ENCODE measurements at regions not wholly inside any gene's neighbourhood (a gene's known extent, or its start where the extent isn't known, plus 50 kb on each side); places are given as distances from the start of the nearest gene placed in this dataset.

DNA sequence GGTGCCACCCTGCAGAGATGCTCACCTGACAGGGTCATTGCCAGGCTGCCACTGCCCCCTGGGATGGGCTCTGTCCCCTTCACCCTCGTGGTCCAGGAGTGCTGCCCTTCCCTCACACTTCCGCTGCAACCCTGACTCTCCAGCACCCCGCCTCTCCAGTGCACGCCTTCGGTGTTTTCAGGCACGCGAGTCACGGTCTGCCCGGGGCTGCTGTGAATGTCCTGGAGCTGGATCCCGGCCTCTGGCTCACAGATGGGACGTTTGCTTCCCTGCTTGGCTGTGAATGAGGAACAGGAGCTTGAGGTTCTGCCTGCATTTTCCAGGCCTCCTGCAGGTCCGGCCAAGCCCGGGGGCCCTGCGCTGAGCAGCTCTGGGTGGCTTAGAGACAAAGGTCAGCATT, 343.4 kb downstream of the SMOC2 start:
- H3K9me3 ChIP-seq (ENCODE audit: control insufficient read depth in 2 of 2, insufficient read depth in 1 of 2, low read depth in 1 of 2, low read length in 1 of 2) = no peaks in the 10 kb centered on the region
- H3K4me3 ChIP-seq (ENCODE audit: low read depth in 1 of 2, low read length in 2 of 2) = no peak overlapping the region
- peaks cover 0 to 2% of the 10 kb centered on the region in 2 donors for H3K4me1 ChIP-seq (ENCODE audit: control insufficient read depth in 2 of 2, insufficient read depth in 2 of 2, low read length in 1 of 2)
- no peaks in the 10 kb centered on the region for H3K36me3 ChIP-seq (ENCODE audit: control insufficient read depth in 2 of 2, insufficient read depth in 2 of 2, low read length in 1 of 2)
- no peaks in the 10 kb centered on the region for H3K27me3 ChIP-seq (ENCODE audit: control insufficient read depth in 1 of 2, insufficient read depth in 2 of 2, low read length in 2 of 2)
- WGBS, 2 donors = 69 to 77% methylated on average over 14 of the region's 14 CpGs
- H3K27ac ChIP-seq (ENCODE audit: low read depth in 2 of 2, low read length in 1 of 2) = no peak overlapping the region

DNA sequence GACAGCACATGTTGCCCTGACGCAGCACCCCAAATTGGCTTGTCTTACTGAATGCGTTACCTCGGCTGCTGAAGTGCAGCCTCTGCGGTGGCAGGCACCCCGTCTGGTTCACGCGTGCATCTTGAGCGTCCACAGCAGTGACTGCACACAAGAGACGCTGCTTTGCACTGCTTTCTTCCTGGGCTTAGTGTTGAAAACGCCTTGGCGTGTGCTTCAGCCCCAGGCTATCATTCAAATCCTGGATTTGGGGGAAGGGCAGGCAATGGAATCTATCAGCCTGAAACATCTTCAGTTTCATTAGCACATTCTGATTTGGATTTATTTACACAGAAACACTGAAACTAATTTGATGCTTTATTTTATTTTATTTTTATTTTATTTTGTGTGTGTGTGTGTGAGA, 342.7 kb downstream of the SMOC2 start:
- no peak overlapping the region for H3K27ac ChIP-seq (ENCODE audit: low read depth in 2 of 2, low read length in 1 of 2)
- 63 to 82% methylated on average over 11 of the region's 11 CpGs for WGBS, 2 donors
- H3K4me3 ChIP-seq (ENCODE audit: low read depth in 1 of 2, low read length in 2 of 2) = no peak overlapping the region
- H3K9me3 ChIP-seq (ENCODE audit: control insufficient read depth in 2 of 2, insufficient read depth in 1 of 2, low read depth in 1 of 2, low read length in 1 of 2) = no peaks in the 10 kb centered on the region
- no peaks in the 10 kb centered on the region for H3K27me3 ChIP-seq (ENCODE audit: control insufficient read depth in 1 of 2, insufficient read depth in 2 of 2, low read length in 2 of 2)
- H3K36me3 ChIP-seq (ENCODE audit: control insufficient read depth in 2 of 2, insufficient read depth in 2 of 2, low read length in 1 of 2) = no peaks in the 10 kb centered on the region
- peaks cover 0 to 2% of the 10 kb centered on the region in 2 donors for H3K4me1 ChIP-seq (ENCODE audit: control insufficient read depth in 2 of 2, insufficient read depth in 2 of 2, low read length in 1 of 2)

DNA sequence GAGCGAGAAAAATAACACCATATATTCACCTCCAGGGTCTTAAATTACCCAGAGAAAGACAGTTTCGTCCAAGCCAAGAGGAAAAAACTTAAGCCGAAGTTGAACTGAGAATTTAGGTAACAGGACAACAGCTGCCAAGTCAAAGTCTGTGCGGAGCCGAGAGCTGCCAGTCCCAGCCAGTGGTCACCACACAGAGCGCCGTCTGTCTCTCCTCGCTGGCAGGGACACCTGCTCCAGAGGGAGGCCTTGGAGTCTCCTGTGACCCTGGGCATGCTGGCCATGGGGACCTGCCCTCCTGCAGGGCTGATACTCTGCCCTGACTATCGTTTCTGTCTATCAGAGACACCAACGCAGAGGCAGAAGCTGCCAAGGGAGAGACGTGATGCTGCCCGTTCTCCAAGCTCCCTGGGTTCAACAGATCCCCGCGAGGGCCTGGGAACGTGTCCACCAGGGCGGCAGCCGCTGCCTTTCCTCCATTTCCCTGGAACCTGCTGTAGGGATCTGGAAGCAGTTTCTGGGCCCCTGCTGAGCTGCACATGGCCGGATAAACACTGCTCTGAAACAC, 341.3 kb downstream of the SMOC2 start:
- H3K27me3 ChIP-seq (ENCODE audit: control insufficient read depth in 1 of 2, insufficient read depth in 2 of 2, low read length in 2 of 2) = no peaks in the 10 kb centered on the region
- H3K36me3 ChIP-seq (ENCODE audit: control insufficient read depth in 2 of 2, insufficient read depth in 2 of 2, low read length in 1 of 2) = no peaks in the 10 kb centered on the region
- WGBS, 2 donors = 59 to 70% methylated on average over 18 of the region's 18 CpGs
- no peaks in the 10 kb centered on the region for H3K9me3 ChIP-seq (ENCODE audit: control insufficient read depth in 2 of 2, insufficient read depth in 1 of 2, low read depth in 1 of 2, low read length in 1 of 2)
- peaks cover 0 to 2% of the 10 kb centered on the region in 2 donors for H3K4me1 ChIP-seq (ENCODE audit: control insufficient read depth in 2 of 2, insufficient read depth in 2 of 2, low read length in 1 of 2)
- no peak overlapping the region for H3K27ac ChIP-seq (ENCODE audit: low read depth in 2 of 2, low read length in 1 of 2)
- no peak overlapping the region for H3K4me3 ChIP-seq (ENCODE audit: low read depth in 1 of 2, low read length in 2 of 2)

DNA sequence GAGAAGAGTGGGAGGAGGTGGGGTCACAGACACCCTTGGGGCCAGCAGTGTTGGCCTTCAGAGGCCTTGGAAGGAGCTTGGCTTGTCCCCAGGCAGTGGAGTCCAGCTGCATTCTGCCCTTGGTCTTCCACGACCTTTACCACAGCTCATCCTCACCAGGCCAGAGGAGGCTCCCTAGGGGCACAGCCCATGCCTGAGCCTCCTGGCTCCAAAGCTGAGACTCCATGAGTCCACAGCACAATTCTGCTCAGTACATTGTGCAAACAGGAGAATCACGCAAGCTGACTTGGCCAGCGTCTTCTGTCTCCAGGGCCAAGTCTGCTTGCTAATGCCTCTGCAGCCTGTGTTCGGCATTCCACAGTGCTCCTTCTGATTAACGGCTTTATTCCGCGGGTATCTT, 337.2 kb downstream of the SMOC2 start:
- H3K9me3 ChIP-seq (ENCODE audit: control insufficient read depth in 2 of 2, insufficient read depth in 1 of 2, low read depth in 1 of 2, low read length in 1 of 2) = no peaks in the 10 kb centered on the region
- no peaks in the 10 kb centered on the region for H3K36me3 ChIP-seq (ENCODE audit: control insufficient read depth in 2 of 2, insufficient read depth in 2 of 2, low read length in 1 of 2)
- H3K4me1 ChIP-seq (ENCODE audit: control insufficient read depth in 2 of 2, insufficient read depth in 2 of 2, low read length in 1 of 2) = peaks cover 0 to 2% of the 10 kb centered on the region in 2 donors
- H3K4me3 ChIP-seq (ENCODE audit: low read depth in 1 of 2, low read length in 2 of 2) = no peak overlapping the region
- no peak overlapping the region for H3K27ac ChIP-seq (ENCODE audit: low read depth in 2 of 2, low read length in 1 of 2)
- 61 to 67% methylated on average over 7 of the region's 7 CpGs for WGBS, 2 donors
- H3K27me3 ChIP-seq (ENCODE audit: control insufficient read depth in 1 of 2, insufficient read depth in 2 of 2, low read length in 2 of 2) = no peaks in the 10 kb centered on the region

DNA sequence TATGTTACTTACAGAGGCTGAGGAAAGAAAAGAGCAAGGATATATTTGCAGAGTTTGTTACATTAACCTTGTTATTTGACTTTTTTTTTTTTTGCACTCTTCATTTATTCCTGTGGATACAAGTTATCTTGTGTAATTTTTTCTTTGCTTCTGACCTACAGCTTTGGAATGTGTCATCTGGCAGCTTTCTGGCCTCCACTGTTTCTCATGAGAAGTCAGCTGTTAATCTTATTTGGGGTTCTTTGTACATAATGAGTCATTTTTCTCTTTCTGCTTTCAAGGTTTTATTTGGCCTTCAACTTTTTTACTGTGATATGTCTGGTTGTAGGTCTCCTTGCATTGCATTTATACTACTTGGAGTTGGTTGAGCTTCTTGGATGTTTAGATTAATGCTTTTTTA, 333.4 kb downstream of the SMOC2 start:
- Histone ChIP-seq H3K4me3 (ENCODE audit: low read depth in 1 of 2, low read length in 2 of 2) (no peak overlapping the region), H3K9me3 (ENCODE audit: control insufficient read depth in 2 of 2, insufficient read depth in 1 of 2, low read depth in 1 of 2, low read length in 1 of 2) (no peaks in the 10 kb centered on the region), H3K27ac (ENCODE audit: low read depth in 2 of 2, low read length in 1 of 2) (no peak overlapping the region), H3K4me1 (ENCODE audit: control insufficient read depth in 2 of 2, insufficient read depth in 2 of 2, low read length in 1 of 2) (no peaks in the 10 kb centered on the region), H3K36me3 (ENCODE audit: control insufficient read depth in 2 of 2, insufficient read depth in 2 of 2, low read length in 1 of 2) (no peaks in the 10 kb centered on the region), H3K27me3 (ENCODE audit: control insufficient read depth in 1 of 2, insufficient read depth in 2 of 2, low read length in 2 of 2) (no peaks in the 10 kb centered on the region)

DNA sequence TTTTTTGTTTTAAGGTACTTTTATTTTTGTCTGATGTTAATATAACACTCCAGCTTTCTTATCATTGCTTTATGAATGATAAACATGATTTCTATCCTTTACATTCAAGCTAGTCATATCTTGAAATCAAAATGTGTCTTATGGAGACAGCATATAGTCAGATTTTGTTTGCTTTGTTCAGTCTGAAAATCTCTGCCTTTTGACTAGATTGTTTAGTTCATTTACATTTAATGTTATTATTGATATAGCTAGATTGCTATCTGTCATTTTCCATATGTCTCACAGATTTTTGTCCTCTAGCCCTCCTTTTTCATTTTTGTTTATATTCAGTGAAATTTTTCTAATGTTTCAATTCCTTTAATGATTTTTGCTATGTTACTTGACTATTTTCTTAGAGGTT, 332.8 kb downstream of the SMOC2 start:
- H3K27me3 ChIP-seq (ENCODE audit: control insufficient read depth in 1 of 2, insufficient read depth in 2 of 2, low read length in 2 of 2) = no peaks in the 10 kb centered on the region
- H3K9me3 ChIP-seq (ENCODE audit: control insufficient read depth in 2 of 2, insufficient read depth in 1 of 2, low read depth in 1 of 2, low read length in 1 of 2) = no peaks in the 10 kb centered on the region
- H3K36me3 ChIP-seq (ENCODE audit: control insufficient read depth in 2 of 2, insufficient read depth in 2 of 2, low read length in 1 of 2) = no peaks in the 10 kb centered on the region
- H3K4me3 ChIP-seq (ENCODE audit: low read depth in 1 of 2, low read length in 2 of 2) = no peak overlapping the region
- H3K27ac ChIP-seq (ENCODE audit: low read depth in 2 of 2, low read length in 1 of 2) = no peak overlapping the region
- no peaks in the 10 kb centered on the region for H3K4me1 ChIP-seq (ENCODE audit: control insufficient read depth in 2 of 2, insufficient read depth in 2 of 2, low read length in 1 of 2)

DNA sequence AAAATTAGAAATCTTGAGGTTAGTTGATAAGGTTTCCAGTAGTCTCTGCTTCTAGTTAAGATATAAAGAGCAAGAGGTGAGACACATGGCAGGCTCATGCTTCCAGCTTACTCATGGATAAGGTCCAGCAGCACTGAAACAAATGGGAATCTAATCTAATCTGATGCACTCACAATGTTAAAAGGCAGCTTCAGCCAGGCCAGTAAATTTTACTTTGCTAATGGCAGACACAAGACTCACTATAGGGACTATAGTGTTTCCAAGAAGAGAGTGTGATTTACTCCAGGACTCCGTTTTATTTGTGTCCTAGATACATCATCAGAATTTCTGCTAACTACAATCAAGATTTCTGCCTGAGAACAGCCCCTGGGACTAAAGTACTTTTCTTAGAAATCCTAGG, 324.8 kb downstream of the SMOC2 start:
- no peaks in the 10 kb centered on the region for H3K36me3 ChIP-seq (ENCODE audit: control insufficient read depth in 2 of 2, insufficient read depth in 2 of 2, low read length in 1 of 2)
- no peak overlapping the region for H3K4me3 ChIP-seq (ENCODE audit: low read depth in 1 of 2, low read length in 2 of 2)
- no peaks in the 10 kb centered on the region for H3K27me3 ChIP-seq (ENCODE audit: control insufficient read depth in 1 of 2, insufficient read depth in 2 of 2, low read length in 2 of 2)
- H3K9me3 ChIP-seq (ENCODE audit: control insufficient read depth in 2 of 2, insufficient read depth in 1 of 2, low read depth in 1 of 2, low read length in 1 of 2) = no peaks in the 10 kb centered on the region
- WGBS, 2 donors = 61 to 67% methylated on average over 1 of the region's 1 CpG
- H3K4me1 ChIP-seq (ENCODE audit: control insufficient read depth in 2 of 2, insufficient read depth in 2 of 2, low read length in 1 of 2) = no peaks in the 10 kb centered on the region
- no peak overlapping the region for H3K27ac ChIP-seq (ENCODE audit: low read depth in 2 of 2, low read length in 1 of 2)

DNA sequence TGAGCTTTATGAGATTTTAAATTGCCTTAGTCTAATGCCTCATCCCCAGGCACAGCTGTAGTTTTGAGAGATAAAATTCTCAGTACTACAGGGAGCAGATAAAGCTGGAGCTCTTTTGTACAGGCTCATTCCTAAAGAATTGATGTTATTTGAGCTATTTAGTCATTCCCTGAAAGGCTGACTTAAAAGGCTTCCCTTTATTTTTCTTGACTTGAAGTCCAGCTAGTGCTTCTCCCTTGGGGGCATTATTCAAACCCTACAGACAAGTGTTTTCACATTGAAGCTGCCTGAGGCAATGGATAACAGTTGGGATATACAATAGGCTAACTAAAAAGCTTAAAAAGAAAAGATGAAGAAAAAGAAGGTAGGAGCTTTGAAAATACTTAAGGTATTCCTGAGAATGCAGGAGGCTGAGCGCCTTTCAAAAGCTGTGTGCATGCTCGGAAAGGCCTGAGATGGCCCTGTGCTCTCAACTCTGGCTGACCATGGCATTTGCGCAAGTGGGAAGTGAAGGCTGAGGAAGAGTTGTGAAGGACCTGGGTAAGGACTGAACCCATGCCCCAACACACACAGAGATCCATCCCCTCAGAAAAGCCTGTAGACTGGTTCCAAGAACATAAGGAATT, 315.1 kb downstream of the SMOC2 start:
- H3K27ac ChIP-seq (ENCODE audit: low read depth in 2 of 2, low read length in 1 of 2) = no peak overlapping the region
- no peaks in the 10 kb centered on the region for H3K9me3 ChIP-seq (ENCODE audit: control insufficient read depth in 2 of 2, insufficient read depth in 1 of 2, low read depth in 1 of 2, low read length in 1 of 2)
- H3K36me3 ChIP-seq (ENCODE audit: control insufficient read depth in 2 of 2, insufficient read depth in 2 of 2, low read length in 1 of 2) = no peaks in the 10 kb centered on the region
- no peaks in the 10 kb centered on the region for H3K27me3 ChIP-seq (ENCODE audit: control insufficient read depth in 1 of 2, insufficient read depth in 2 of 2, low read length in 2 of 2)
- no peaks in the 10 kb centered on the region for H3K4me1 ChIP-seq (ENCODE audit: control insufficient read depth in 2 of 2, insufficient read depth in 2 of 2, low read length in 1 of 2)
- no peak overlapping the region for H3K4me3 ChIP-seq (ENCODE audit: low read depth in 1 of 2, low read length in 2 of 2)
- WGBS, 2 donors = 94 to 95% methylated on average over 3 of the region's 3 CpGs

DNA sequence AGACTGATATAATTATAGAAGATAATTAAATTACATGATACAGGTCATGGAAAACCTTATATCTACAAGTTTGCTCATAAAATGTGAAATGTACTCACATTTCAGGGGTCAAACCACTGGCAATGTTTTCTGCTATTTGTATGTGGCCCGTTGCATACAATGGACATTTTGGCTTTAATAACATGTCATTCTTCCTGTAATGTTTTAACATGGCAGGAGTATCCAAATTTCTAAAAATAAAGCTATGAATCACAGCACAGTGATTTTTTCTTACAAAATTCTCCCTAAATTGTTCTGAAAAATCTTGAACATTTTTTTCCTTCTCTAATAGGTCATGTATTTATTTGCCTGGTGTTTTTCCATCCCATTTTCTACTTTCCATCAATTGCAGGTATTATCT, 305.7 kb downstream of the SMOC2 start:
- Histone ChIP-seq H3K27me3 (ENCODE audit: control insufficient read depth in 1 of 2, insufficient read depth in 2 of 2, low read length in 2 of 2) (no peaks in the 10 kb centered on the region), H3K36me3 (ENCODE audit: control insufficient read depth in 2 of 2, insufficient read depth in 2 of 2, low read length in 1 of 2) (no peaks in the 10 kb centered on the region), H3K27ac (ENCODE audit: low read depth in 2 of 2, low read length in 1 of 2) (no peak overlapping the region), H3K9me3 (ENCODE audit: control insufficient read depth in 2 of 2, insufficient read depth in 1 of 2, low read depth in 1 of 2, low read length in 1 of 2) (no peaks in the 10 kb centered on the region), H3K4me1 (ENCODE audit: control insufficient read depth in 2 of 2, insufficient read depth in 2 of 2, low read length in 1 of 2) (no peaks in the 10 kb centered on the region), H3K4me3 (ENCODE audit: low read depth in 1 of 2, low read length in 2 of 2) (no peak overlapping the region)
- 55 to 64% methylated on average over 1 of the region's 1 CpG for WGBS, 2 donors

DNA sequence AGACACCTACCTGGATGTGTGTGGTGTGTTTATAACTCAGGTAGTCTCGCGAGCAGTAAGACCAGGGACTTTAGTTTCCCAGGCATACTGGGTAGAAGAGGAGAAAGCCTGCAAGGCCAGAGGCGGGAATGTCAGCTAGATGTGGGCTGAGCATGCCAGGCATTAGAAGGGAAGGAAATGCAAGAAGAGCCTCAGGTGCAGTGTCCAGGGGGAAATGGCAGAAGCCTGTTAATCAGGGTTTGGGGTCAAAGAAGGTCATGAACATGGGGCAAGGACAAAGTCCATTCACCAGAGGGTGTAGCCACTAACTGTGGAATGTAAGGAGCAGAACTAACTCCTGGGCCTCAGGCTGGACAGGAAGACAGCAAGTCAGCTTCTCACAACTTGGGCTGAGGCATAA, 305.0 kb downstream of the SMOC2 start:
- Histone ChIP-seq H3K4me3 (ENCODE audit: low read depth in 1 of 2, low read length in 2 of 2) (no peak overlapping the region), H3K9me3 (ENCODE audit: control insufficient read depth in 2 of 2, insufficient read depth in 1 of 2, low read depth in 1 of 2, low read length in 1 of 2) (no peaks in the 10 kb centered on the region), H3K27me3 (ENCODE audit: control insufficient read depth in 1 of 2, insufficient read depth in 2 of 2, low read length in 2 of 2) (no peaks in the 10 kb centered on the region), H3K27ac (ENCODE audit: low read depth in 2 of 2, low read length in 1 of 2) (no peak overlapping the region), H3K36me3 (ENCODE audit: control insufficient read depth in 2 of 2, insufficient read depth in 2 of 2, low read length in 1 of 2) (no peaks in the 10 kb centered on the region), H3K4me1 (ENCODE audit: control insufficient read depth in 2 of 2, insufficient read depth in 2 of 2, low read length in 1 of 2) (no peaks in the 10 kb centered on the region)
- 91 to 93% methylated on average over 3 of the region's 3 CpGs for WGBS, 2 donors

Measured in esophagus (tissue), 2 donors.